Common myeloid progenitor, CD34-positive (primary cell): ENCODE measurements at regions not wholly inside any gene's neighbourhood (a gene's known extent, or its start where the extent isn't known, plus 50 kb on each side); places are given as distances from the start of the nearest gene placed in this dataset.
"Not testable (repeated sequence)": the region's sequence is repeated elsewhere in the genome, so short reads cannot be mapped to it uniquely, and the experiment has no call there.

Experiments used
- CTCF ChIA-PET: fragments of 350-600 bp; sonication (Branson Sonifier 250); formaldehyde crosslinking; loops from one replicate; lab custom pipeline; 2021; ENCODE audit warnings: antibody characterized with exemption; lab: Charles Lee
- POLR2A ChIA-PET: fragments of 350-600 bp; sonication (Branson Sonifier 250); formaldehyde crosslinking; loops from one replicate; lab custom pipeline; 2021; ENCODE audit warnings: antibody characterized with exemption; lab: Charles Lee
- DNase-seq, 3 donors: peaks; one replicate each; pipeline versions ENCODE4 v3.0.0 to v3.0.0-alpha.2; 2013
- H3K27ac ChIP-seq, 2 experiments: 1 replicate in 1 of 2; 2 replicates in 1 of 2; pipeline ENCODE4 v1.7.0; 2013; ENCODE audit warnings: inconsistent platforms in 2 of 2, low read length in 2 of 2, mild to moderate bottlenecking in 2 of 2, low read depth in 1 of 2, moderate library complexity in 1 of 2; ENCODE audit not compliant: severe bottlenecking in 2 of 2, insufficient read depth in 1 of 2, poor library complexity in 1 of 2
- H3K27me3 ChIP-seq, 5 experiments: replicated peaks in 2 of 5; 1 replicate in 3 of 5; 2 replicates in 2 of 5; pipeline versions ENCODE4 v1.6.1 to v1.7.0; 2013; ENCODE audit warnings: low read length in 4 of 5, mild to moderate bottlenecking in 2 of 5, moderate library complexity in 2 of 5, inconsistent platforms in 1 of 5; ENCODE audit not compliant: insufficient read depth in 5 of 5, control insufficient read depth in 4 of 5
- H3K36me3 ChIP-seq, 4 experiments: 1 replicate in 2 of 4; 2 replicates in 2 of 4; pipeline versions ENCODE4 v1.6.1 to v1.7.0; 2013; ENCODE audit warnings: low read length in 3 of 4, control low read depth in 1 of 4, mild to moderate bottlenecking in 1 of 4; ENCODE audit not compliant: control insufficient read depth in 4 of 4, insufficient read depth in 4 of 4
- H3K4me1 ChIP-seq, 4 experiments: 1 replicate in 3 of 4; 2 replicates in 1 of 4; pipeline versions ENCODE4 v1.6.1 to v1.7.1; 2013; ENCODE audit warnings: low read length in 3 of 4, mild to moderate bottlenecking in 3 of 4, control low read depth in 1 of 4, inconsistent platforms in 1 of 4, moderate library complexity in 1 of 4; ENCODE audit not compliant: control insufficient read depth in 4 of 4, insufficient read depth in 4 of 4; ENCODE audit errors: control extremely low read depth in 1 of 4
- H3K4me3 ChIP-seq, 7 experiments: 1 replicate in 4 of 7; 2 replicates in 3 of 7; pipeline versions ENCODE4 v1.5.1 to v1.7.0; 2013; ENCODE audit warnings: mild to moderate bottlenecking in 7 of 7, low read length in 6 of 7, moderate library complexity in 6 of 7, inconsistent platforms in 2 of 7, low read depth in 2 of 7, control low read depth in 1 of 7; ENCODE audit not compliant: insufficient read depth in 4 of 7, control insufficient read depth in 1 of 7; ENCODE audit errors: extremely low read depth in 1 of 7
- H3K9me3 ChIP-seq, 5 experiments: 1 replicate in 4 of 5; 2 replicates in 1 of 5; pipeline versions ENCODE4 v1.6.1 to v1.7.1; 2013; ENCODE audit warnings: low read length in 4 of 5, mild to moderate bottlenecking in 2 of 5, inconsistent platforms in 1 of 5, low read depth in 1 of 5, moderate library complexity in 1 of 5; ENCODE audit not compliant: control insufficient read depth in 4 of 5, insufficient read depth in 2 of 5; ENCODE audit errors: control extremely low read depth in 1 of 5
- WGBS: methylation state at CpG from one replicate; pipeline ENCODE4 v1.1.5; 2013; ENCODE audit not compliant: insufficient coverage; 5-methylcytosine and 5-hydroxymethylcytosine counted together

DNA sequence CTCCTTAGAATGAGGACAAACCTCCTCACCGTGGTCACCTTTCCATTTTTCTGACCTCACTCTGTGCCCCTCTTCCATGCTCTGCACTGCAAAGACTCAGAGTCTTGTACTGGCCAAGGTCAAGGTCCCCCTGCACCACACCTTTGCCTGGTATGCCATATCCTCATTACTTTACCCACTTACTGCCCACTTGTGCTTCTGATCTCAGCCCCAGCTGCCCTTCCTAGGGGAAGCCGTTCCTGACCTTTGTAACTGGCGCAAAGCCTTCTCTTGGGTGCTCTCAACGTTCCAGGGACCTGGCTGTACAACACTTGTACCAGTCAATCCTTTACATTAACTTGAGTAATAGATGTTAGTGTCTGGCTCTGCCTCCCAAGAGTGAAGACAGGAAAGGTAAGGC is 256.0 kb downstream of the SV2B start:
- CTCF ChIA-PET = no interaction called here
- POLR2A ChIA-PET = no interaction called here
- Histone ChIP-seq H3K36me3 (no peaks in the 10 kb centered on the region), H3K9me3 (no peaks in the 10 kb centered on the region), H3K4me3 (no peak overlapping the region), H3K27ac (no peak overlapping the region), H3K27me3 (no peaks in the 10 kb centered on the region), H3K4me1 (peaks cover 0 to 19% (median 0%) of the 10 kb centered on the region in 4 experiments)
- no peak for DNase-seq
- 100% methylated on average over 1 of the region's 4 CpGs for WGBS

DNA sequence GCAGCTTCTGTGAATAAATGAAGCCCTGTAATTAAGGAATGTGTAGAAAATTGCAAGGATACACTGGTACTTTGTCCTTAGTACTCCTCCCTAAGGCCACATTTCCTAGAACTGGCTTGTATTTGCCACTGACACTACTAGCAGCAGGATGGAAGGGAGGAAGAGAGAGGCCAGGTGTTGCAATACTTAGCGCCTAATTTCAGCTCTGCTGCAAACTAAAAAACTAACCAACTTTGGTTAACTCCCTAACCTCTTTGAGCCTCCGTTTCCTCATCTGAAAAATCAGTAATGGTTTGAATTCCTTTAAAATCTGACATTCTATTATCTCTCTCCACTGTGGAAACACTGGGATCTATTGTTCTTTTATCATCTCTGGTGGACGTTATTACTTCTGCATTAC is 257.0 kb downstream of the SV2B start:
- no peak for DNase-seq
- H3K27me3 ChIP-seq = no peaks in the 10 kb centered on the region
- H3K36me3 ChIP-seq = no peaks in the 10 kb centered on the region
- H3K27ac ChIP-seq = no peak overlapping the region
- ChIA-PET CTCF (interaction anchor here (1.8 kb wide), 1 partner anchor 13 kb away, joined by 6 read pairs; no protein-coding TSS in a partner anchor), POLR2A (no interaction called here)
- no peak overlapping the region for H3K4me3 ChIP-seq
- 90% methylated on average over 2 of the region's 3 CpGs for WGBS
- peaks cover 0 to 5% (median 0%) of the 10 kb centered on the region in 5 experiments for H3K9me3 ChIP-seq
- peaks cover 0 to 19% (median 0%) of the 10 kb centered on the region in 4 experiments for H3K4me1 ChIP-seq

DNA sequence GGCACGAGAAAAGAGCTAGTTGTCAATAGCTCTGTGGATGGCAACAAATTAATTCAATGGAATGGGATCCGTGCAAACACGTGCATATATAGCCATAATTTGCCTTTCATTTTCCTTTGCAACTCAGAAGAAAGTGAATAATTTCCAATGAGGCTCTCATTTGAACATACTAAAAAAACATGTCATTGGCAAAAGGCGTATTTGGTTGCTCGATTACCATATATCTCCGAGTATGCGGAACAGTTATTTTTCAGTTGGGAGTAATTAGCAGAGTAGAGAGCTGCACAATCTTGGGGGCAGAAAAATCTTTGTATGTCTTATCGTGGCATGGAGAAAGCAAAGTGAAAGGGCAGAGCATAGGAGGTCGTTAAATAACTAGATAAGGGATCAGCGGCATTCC is 257.4 kb downstream of the SV2B start:
- peaks cover 0 to 5% (median 0%) of the 10 kb centered on the region in 5 experiments for H3K9me3 ChIP-seq
- ChIA-PET POLR2A (no interaction called here), CTCF (interaction anchor here (1.8 kb wide), 1 partner anchor 12 kb away, joined by 6 read pairs; no protein-coding TSS in a partner anchor)
- no peaks in the 10 kb centered on the region for H3K36me3 ChIP-seq
- DNase-seq = no peak
- H3K4me1 ChIP-seq = peaks cover 0 to 19% (median 0%) of the 10 kb centered on the region in 4 experiments
- 97% methylated on average over 10 of the region's 10 CpGs for WGBS
- no peak overlapping the region for H3K27ac ChIP-seq
- H3K4me3 ChIP-seq = no peak overlapping the region
- H3K27me3 ChIP-seq = no peaks in the 10 kb centered on the region

DNA sequence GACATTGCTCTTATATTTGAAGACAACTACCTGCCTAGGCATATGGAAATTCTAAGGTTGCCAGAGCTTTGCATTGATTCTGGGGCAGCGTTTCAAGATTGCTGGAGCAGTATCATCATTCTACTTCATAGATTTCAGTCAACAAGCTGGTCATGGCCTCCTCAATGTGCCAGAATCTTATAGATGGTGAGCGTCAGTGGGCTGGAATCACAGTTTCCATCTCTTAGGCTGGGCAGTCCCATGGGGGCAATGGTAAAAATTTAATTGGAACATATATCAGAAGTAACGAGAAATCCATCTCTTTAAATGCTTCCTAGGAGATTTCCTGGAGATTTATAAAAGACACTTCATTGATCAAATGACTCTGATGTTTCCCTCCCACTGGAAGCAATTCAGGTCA is 258.3 kb downstream of the SV2B start:
- no peak overlapping the region for H3K27ac ChIP-seq
- 100% methylated on average over 2 of the region's 3 CpGs for WGBS
- no peaks in the 10 kb centered on the region for H3K27me3 ChIP-seq
- peaks cover 0 to 19% (median 0%) of the 10 kb centered on the region in 4 experiments for H3K4me1 ChIP-seq
- DNase-seq = no peak
- H3K9me3 ChIP-seq = peaks cover 0 to 5% (median 0%) of the 10 kb centered on the region in 5 experiments
- ChIA-PET CTCF (interaction anchor here (1.1 to 1.8 kb wide), 2 partner anchors 11 to 26 kb away, joined by 3 to 6 read pairs; no protein-coding TSS in a partner anchor), POLR2A (no interaction called here)
- no peaks in the 10 kb centered on the region for H3K36me3 ChIP-seq
- H3K4me3 ChIP-seq = no peak overlapping the region

DNA sequence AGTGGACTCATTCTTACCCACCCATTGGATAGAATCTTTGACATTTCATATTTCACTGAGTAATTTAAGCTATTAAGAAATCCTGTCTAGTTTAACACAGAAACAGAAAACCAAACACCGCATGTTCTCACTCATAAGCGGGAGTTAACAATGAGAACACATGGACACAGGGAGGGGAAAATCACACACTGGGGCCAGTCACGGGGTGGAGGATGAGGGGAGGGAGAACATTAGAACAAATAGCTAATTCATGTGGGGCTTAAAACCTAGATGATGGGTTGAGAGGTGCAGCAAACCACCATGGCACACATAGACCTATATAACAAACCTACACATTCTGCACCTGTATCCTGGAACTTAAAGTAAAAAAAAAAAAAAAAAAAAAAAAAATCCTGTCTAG is 261.6 kb downstream of the SV2B start:
- H3K27ac ChIP-seq, H3K4me3 ChIP-seq, H3K36me3 ChIP-seq, H3K9me3 ChIP-seq, CTCF ChIA-PET, DNase-seq, H3K27me3 ChIP-seq, POLR2A ChIA-PET: not testable (repeated sequence)
- peaks cover 0 to 19% (median 7%) of the 10 kb centered on the region in 4 experiments for H3K4me1 ChIP-seq
- WGBS = 92% methylated on average over 2 of the region's 3 CpGs

DNA sequence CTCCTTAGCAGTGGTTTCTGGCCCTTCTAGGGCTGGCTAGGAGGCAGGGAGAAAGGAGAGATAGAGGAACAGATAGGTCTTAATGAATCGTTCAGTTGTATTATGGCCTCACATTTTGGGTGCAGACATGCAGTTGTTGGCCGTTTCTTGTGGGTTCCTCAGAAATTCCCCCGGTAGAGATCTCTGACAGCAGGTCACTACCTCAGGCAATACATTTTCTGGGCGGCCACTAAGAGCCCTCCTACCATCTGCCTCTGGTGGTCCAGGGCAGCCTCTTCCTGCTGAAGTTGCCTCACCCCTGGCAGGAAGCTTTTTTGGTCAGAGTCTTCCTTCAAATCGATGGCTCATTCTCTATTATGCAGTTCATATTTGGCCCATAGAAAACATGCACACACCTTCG is 266.1 kb downstream of the SV2B start:
- Histone ChIP-seq H3K4me3 (peak overlapping the region in 1 of 7 experiments; percentile 6), H3K4me1 (peaks cover 11 to 36% (median 28%) of the 10 kb centered on the region in 4 experiments), H3K9me3 (peaks cover 0 to 10% (median 1%) of the 10 kb centered on the region in 5 experiments), H3K36me3 (no peaks in the 10 kb centered on the region), H3K27ac (no peak overlapping the region), H3K27me3 (no peaks in the 10 kb centered on the region)
- CTCF ChIA-PET = no interaction called here
- POLR2A ChIA-PET = no interaction called here
- peak in 2 of 3 donors; percentile 70 to 71 for DNase-seq
- WGBS = 35% methylated on average over 4 of the region's 6 CpGs

DNA sequence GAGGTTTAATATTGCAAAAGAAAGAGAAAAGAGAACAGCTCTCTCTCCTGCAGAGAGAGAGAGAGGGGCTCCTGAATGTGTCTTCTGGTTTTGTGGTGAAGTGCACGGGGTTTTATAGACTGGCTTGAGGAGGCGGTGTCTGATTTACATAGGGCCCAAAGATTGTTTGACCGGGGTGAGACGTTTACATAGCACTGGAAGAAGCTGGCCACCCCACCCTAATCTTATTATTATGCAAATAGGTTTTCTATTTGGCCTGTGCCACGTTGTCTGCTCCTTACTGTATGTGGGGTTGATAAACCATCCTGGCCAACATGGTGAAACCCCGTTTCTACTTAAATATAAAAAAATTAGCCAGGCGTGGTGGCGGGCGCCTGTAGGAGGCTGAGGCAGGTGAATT is 268.6 kb downstream of the SV2B start:
- no peak for DNase-seq
- Histone ChIP-seq H3K27ac (no peak overlapping the region), H3K36me3 (no peaks in the 10 kb centered on the region), H3K27me3 (no peaks in the 10 kb centered on the region), H3K9me3 (peaks cover 0 to 8% (median 0%) of the 10 kb centered on the region in 5 experiments), H3K4me3 (no peak overlapping the region), H3K4me1 (peaks cover 11 to 36% (median 28%) of the 10 kb centered on the region in 4 experiments)
- CTCF ChIA-PET = interaction anchor here (2.0 kb wide), 1 partner anchor 11 kb away, joined by 6 read pairs; no protein-coding TSS in a partner anchor
- 88% methylated on average over 7 of the region's 9 CpGs for WGBS
- POLR2A ChIA-PET = no interaction called here
